RCC 7860 (cell line): ENCODE measurements at regions not wholly inside any gene's neighbourhood (a gene's known extent, or its start where the extent isn't known, plus 50 kb on each side); places are given as distances from the start of the nearest gene placed in this dataset.
"Not testable (repeated sequence)": the region's sequence is repeated elsewhere in the genome, so short reads cannot be mapped to it uniquely, and the experiment has no call there.

Experiments used
- DNase-seq: peaks from one replicate; pipeline ENCODE4 v3.0.0-alpha.2; 2015; ENCODE audit warnings: low spot score
- FAIRE-seq: peaks from 2 replicates; lab custom pipeline; 2012; peaks lifted over from hg19 to GRCh38; lab: Jason Lieb, UNC

DNA sequence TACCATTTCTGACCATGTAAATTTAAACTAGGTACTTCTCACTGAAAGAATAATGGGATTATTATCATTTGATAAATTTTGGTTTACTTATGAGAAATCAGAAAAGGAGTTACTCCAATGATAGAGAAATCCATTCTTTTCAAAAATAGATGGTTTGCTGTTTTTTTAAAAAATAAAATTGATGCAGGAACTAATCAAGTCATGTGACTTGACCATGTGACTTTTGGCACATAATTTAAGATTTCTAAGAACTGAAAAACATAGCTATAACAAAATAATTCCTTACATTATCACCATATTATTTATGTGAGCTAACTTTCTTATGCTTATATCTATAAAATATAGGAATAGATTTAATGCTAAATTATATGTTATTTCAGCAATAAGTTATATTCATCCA is 247.1 kb upstream of the FIGN start:
- FAIRE-seq (no peak), DNase-seq (no peak)

DNA sequence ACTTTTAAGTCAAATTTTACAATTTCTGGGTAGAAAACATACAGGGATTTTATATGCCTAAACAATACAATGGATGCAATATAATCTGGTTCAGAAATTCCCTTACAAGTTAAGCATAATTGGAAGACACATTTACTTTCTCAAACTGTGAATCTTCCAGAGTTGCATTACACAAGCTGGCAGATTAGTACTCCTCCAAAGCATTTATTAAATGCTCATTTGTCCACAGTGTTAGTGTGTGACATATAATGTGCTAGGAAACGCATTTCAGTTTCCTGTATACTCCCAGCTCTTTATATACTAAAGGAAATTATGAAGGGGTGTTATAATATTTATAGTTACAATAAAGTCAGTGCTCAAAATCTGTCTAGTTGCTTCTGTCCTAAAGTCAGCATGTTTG is 239.0 kb upstream of the FIGN start:
- FAIRE-seq (no peak), DNase-seq (no peak)

DNA sequence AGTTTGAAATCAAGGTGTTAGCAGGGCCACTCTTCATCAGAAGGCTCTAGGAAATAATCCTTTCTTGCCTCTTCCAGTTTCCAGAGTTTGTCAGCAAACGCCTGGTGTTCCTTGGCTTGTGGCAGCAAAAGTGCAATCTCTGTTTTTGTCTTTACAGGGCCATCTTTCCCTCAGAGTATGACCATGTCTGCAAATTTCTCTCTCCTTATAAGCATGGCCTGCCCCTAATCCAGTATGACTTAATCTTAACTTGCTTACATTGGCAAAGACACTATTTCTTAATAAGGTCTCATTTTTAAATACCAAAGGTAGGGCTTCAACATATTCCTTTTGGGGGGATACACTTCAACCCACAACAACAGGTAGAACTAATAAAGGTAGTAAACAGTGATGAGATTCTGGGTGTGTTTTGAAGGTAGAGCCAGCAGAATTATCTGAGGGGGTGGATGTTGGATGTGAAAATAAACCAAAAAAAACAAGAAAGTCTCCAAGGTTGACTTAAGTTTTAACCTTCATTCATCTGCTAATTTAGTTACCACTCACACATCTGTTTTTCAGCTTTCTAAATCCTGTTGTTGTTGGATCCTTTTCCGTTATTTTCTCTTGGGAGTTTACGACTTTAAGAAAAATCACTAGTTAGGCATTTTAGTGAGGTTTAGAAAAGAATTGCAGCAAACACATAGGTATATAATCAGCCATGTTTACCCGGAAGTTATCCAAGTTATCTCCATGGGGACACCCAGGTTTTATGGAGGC is 234.4 kb upstream of the FIGN start:
- no peak for DNase-seq
- no peak for FAIRE-seq

DNA sequence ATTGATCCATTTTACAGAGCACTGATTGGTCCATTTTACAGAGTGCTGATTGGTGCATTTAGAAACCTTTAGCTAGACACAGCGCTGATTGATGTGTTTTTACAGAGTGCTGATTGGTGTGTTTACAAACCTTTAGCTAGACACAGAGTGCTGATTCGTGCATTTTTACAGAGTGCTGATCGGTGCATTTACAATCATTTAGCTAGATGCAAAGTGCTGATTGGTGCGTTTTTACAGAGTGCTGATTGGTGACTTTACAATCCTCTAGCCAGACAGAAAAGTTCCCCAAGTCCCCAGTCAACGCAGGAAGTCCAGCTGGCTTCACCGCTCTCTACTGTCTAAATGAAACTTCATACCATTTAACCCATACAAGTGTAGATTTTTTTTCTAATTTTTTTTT is 228.5 kb upstream of the FIGN start:
- FAIRE-seq, DNase-seq: not testable (repeated sequence)

DNA sequence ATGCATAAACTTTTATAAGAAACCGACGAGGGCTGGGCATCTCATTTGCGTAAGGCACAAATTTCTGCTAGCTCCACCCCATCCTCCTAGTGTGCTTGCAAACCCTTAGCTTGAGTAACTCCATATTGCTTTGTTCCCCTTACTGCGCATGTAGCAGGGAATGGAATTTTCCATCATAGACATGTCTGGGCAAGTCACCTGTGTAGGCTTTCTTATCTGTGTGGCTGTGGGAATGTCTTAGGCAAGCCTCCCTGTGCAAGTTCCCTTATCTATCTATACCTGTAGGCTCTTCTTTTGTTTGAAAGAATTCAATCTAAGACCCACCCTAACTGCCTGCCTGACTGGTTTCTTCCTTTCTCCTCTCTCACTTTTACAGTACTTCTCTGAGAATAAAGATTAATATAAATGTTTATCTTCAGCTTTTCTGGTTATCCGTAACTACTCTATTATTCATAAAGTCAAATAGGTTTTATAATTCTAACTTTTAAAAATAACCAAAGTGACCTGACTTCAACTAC is 217.6 kb upstream of the FIGN start:
- FAIRE-seq = no peak
- DNase-seq = no peak

DNA sequence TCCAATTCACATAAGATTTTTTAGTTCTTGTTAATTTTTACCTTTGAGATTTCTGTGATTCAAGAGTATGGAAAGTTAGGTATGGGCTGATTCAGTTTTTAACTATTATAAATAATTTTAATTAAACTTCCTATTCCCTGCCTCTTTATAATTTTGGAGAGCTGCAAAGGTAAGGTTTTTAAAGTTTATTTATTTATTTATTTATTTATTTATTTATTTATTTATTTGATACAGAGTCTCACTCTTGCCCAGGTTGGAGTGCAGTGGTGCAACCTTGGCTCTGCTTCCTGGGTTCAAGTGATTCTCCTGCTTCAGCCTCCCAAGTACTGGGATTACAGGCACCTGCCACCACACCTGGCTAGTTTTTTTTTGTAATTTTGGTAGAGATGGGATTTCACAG is 215.5 kb upstream of the FIGN start:
- no peak for FAIRE-seq
- DNase-seq = no peak

DNA sequence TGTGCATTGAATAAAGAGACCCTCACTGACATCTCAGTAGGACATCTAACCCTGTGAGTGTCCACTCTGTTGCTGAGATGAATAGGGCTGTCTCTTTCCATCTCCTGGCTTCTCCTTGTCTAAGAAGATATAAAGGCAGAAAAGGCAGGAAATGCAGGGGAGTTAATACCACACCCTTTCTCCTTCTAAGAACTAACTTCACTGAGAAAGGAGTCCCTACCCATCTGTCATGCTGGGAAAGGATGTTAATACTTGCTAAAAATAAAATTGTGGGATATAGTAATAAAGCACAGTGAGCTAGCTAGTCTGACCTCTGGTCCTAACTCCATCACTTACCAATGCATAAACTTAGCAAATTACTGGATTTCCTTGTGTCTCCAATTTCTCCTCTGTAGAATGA is 213.9 kb upstream of the FIGN start:
- DNase-seq = no peak
- FAIRE-seq = no peak

DNA sequence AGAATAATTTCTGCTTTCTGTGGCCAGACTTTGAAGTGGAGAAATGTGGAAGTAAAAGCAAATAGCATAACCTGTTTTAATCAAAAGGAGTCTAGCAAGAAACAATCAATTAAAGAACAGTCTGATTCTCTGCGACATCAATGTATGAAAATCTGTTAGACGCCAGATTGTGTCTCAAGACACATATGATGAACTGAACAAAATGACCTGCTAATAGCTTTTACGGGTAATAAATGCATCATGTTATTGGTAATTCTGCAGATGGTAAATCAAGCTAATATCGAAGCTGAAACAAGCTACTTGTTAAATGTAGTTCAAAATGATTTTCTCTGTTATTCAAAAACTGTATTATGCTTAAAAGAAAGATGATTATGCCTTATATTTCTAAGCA is 208.5 kb upstream of the FIGN start:
- no peak for FAIRE-seq
- DNase-seq = no peak

DNA sequence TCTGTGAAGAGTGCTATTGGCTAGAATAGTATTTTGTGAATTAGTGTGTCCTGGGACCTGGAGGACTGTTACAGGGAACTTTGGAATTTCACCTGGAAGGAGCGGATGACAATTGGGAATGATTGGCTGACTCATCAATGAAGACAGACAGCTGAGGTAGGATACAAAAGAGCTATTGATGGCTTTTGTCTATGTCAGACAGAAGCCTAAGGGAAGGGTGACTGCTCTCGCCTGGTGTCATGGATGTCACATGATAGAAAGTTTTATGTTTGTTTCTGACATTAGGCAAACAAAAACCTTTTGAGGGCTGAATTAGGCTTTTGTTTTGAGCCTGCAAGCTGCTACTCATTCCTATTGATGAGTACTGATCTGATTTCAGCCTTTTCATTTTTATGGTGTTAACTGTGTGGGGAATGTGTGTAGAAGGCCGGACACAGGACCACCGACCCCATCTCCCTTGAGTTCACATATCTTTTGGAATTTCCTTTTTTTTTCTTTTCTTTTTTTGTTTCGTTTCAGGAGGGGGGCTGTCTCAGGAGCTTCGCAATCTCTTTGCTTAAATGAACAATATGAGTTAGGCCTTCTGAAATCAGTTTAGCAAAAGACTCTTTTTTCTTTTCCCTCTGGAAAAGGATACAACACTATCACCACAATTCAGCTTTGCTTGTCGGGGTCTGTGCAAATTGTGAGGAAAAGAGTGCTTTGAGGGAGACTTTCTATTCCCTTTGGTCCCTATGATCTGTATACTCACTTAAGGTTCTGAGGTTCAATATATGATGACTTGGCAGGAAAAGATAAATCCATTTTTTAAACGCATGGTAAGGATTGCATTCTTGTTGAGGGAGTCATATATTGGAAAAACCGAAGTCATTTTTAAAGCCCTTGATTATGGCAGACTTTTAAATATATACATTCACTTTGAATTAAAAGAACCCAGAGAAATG is 207.9 kb upstream of the FIGN start:
- FAIRE-seq (no peak), DNase-seq (no peak)

DNA sequence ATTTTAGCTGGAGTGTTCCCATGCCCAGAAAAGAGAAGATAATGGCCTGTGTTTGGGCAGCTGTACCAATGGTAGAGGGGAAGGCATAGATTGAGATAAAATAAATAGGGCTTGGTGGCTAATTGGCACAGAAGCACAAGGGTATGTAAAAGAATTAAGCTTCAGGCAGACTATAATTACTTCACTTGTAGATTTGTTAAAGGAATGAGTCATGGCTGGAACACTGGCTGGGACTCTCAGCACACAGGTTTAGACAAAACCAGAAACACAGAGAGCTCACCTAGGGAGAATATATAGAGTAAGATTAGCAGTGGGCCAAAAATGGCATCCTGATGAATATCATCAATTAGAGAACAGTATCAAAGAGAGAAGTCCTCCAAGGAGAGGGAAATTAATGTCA is 198.3 kb upstream of the FIGN start:
- FAIRE-seq = no peak
- no peak for DNase-seq

DNA sequence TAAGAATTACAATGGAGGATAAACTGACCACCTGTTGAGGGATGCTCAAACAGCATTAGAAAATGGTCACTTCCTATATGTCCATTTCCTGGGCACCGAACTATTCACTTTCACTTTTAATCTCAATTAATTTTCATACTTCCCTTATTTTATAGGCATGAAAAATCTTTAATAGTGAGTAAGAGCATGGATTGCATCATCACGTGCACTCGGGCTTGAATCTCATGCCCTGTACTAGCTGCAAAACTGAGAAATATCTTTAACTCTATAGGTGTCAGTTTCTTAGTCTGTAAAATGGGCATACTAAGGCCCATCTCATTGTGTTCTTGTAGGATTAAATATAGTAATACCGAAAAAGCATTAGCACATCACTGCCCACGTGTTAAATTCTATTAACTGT is 183.9 kb upstream of the FIGN start:
- DNase-seq (no peak), FAIRE-seq (no peak)

DNA sequence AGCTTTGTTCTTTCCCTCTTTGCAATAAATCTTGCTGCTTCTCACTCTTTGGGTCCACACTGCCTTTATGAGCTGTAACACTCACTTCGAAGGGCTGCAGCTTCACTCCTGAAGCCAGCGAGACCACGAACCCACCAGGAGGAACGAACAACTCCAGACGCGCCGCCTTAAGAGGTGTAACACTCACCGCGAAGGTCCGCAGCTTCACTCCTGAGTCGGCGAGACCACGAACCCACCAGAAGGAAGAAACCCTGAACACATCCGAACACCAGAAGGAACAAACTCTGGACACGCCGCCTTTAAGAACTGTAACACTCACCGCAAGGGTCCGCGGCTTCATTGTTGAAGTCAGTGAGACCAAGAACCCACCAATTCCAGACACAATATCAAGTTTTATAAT is 178.7 kb upstream of the FIGN start:
- not testable (repeated sequence) for FAIRE-seq

DNA sequence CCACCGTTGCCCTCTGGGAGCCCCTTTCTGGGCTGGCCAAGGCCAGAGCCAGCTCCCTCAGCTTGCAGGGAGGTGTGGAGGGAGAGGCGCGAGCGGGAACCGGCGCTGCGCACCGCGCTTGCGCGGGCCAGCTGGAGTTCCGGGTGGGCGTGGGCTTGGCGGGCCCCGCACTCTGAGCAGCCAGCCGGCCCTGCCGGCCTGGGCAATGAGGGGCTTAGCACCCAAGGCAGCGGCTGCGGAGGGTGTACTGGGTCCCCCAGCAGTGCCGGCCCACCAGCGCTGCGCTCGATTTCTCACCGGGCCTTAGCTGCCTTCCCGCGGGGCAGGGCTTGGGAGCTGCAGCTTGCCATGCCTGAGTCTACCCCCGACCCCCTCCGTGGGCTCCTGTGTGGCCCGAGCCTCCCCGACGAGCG is 177.7 kb upstream of the FIGN start:
- not testable (repeated sequence) for FAIRE-seq, DNase-seq

More for the DNA sequence above, 178.7 kb upstream of the FIGN start:
- DNase-seq = not testable (repeated sequence)

DNA sequence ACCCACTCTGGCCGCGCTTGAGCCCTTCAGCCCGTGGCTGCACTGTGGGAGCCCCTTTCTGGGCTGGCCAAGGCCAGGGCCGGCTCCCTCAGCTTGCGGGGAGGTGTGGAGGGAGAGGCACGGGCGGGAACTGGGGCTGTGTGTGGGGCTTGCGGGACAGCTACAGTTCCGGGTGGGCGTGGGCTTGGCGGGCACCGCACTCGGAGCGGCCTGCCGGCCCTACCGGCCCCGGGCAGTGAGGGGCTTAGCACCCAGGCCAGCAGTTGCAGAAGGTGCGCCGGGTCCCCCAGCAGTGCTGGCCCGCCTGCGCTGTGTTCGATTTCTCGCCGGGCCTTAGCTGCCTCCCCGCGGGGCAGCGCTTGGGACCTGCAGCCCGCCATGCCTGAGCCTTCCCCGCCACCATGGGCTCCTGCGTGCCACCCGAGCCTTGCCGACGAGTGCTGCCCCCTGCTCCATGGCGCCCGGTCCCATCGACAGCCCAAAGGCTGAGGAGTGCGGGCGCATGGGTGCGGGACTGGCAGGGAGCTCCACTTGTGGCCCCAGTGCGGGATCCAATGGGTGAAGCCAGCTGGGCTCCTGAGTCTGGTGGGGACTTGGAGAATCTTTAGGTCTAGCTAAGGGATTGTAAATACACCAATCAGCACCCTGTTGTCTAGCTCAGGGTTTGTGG is 173.7 kb upstream of the FIGN start:
- FAIRE-seq (no peak), DNase-seq (no peak)

DNA sequence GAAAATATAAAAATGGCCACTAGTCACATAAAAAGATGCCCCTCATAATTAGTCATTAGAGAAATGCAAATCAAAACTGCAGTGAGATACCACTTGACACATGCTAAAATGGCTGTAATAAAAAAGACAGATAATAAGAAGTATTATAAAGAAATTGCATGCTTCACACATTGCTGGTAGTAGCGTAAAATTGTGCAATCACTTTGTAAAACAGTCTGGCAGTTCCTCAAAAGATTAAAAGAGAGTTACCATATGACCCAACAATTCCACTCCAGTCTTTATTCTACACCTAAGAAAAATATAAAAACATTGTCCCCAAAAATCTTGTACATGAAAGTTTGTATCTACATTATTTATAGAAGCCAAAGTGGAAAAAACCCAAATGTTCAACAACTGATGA is 170.6 kb upstream of the FIGN start:
- FAIRE-seq = no peak
- DNase-seq = no peak

DNA sequence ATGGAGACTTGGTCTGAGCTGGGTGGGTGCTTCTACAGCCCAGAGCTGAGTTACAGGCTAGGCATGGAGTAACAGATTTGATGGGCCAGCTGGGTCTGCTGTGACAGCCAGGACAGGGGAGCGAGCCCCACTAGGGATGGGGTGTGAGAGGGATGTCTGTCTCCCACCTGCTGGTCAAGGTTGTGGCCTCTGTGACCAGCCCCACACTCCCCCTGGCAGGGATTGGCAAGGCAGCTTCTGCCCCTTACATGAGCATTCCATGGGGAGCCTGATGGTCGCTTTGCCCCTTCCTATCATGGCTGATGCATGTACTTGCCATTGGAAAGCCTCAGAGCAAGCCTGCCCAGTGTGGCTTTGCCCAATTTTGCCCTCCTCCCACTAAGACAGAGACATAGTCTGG is 162.0 kb upstream of the FIGN start:
- FAIRE-seq = no peak
- no peak for DNase-seq

DNA sequence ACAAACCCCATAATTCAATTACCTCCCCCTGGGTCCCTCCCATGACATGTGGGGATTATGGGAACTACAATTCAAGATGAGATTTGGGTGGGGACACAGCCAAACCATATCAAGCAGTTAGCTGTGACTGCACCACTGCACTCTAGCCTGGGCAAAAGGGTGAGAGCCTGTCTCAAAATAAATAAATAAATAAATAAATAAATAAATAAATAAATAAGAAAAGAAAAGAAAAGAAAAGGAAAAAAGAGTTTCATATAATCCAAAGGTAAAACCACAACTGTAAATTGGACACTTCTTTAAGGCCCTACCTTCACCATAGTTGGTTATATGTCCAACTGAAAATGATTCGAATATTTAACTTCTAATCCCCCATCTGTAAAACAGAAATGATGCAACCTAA is 157.6 kb upstream of the FIGN start:
- not testable (repeated sequence) for DNase-seq, FAIRE-seq

DNA sequence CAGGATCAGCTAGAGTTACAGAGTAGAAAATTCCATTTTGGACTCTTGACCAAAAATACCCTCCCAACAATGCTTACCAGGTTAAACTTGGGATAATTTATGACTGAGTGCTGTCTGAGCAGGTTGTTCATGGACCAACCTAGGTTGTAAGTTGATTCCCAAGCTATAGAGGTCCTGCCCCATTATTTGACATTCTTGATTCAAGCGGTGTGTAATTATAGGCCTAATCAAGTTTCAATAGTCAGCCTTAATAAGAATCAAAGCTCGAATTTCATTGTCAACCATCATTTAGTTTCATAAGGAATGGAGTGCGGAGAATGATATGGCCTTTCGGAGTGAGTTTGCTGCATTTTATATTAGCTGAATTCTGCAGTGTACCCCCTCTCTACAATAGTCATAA is 152.8 kb upstream of the FIGN start:
- FAIRE-seq (no peak), DNase-seq (no peak)

DNA sequence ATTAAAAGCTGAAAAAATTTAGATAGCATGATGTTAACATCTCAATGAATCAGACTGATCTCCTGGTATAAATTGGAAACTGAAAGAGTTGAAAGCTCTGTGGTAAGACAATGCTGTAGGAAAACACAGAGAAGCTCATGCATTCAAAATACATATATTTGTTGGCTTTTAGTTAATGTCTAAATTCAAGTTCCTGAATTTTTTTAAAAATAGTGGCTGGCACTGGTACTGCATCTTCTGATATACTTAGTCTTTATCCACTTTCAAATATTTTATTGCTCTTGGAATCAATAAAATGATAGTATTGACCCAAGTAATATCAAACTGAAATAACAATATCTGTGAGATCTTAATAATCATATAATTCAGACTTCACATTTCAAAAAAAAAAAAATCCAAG is 151.4 kb upstream of the FIGN start:
- DNase-seq = no peak
- FAIRE-seq = no peak

DNA sequence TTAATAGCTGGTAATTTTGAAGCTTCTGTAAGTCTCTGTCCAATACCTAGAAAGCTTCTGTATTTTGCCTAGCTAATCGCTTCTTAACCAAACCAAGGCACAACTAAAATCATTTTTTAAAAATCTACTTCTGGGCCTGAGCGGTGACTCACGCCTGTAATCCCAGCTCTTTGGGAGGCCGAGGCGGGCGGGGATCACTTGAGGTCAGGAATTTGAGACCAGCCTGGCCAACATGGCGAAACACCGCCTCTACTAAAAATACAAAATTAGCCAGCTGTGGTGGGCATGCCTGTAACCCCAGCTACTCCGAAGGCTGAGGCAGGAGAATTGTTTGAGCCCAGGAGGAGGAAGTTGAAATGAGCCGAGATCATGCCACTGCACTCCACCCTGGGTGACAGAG is 148.6 kb upstream of the FIGN start:
- FAIRE-seq = no peak

DNA sequence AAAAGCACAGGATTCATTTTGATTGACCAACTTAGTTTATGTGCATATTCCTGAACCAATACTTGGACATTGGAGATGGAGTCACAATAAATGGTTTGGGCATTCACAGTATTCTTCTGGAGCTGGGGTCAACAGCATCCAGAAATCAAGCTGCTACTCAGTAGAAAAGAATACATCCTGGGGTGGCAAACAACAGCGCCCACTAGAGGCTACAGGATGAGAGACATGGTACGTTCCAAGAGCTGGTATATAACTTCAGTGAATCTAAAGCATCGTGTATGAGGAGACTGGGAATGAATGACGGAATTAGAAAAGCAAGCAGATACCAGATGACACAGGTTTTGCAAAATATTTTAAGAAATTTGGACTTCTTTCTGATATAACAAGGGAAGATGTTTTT is 142.9 kb upstream of the FIGN start:
- DNase-seq (no peak), FAIRE-seq (no peak)

More for the DNA sequence above, 148.6 kb upstream of the FIGN start:
- no peak for DNase-seq
